Fibroblast of lung (primary cell): ENCODE measurements at regions not wholly inside any gene's neighbourhood (a gene's known extent, or its start where the extent isn't known, plus 50 kb on each side); places are given as distances from the start of the nearest gene placed in this dataset.

Experiments
- DNase-seq, 2 donors: peaks; one replicate each; pipeline versions ENCODE4 v3.0.0 to v3.0.0-alpha.2; 2010; ENCODE audit warnings: low read depth in 2 of 2
- H2AFZ ChIP-seq: 2 replicates; pipeline ENCODE4 v1.5.1; 2012; ENCODE audit warnings: low read length, control low read depth, inconsistent platforms
- H3K27ac ChIP-seq: 2 replicates; pipeline ENCODE4 v1.5.1; 2011; ENCODE audit warnings: low read length, control low read depth; ENCODE audit not compliant: insufficient read depth
- H3K27me3 ChIP-seq: 2 replicates; pipeline ENCODE4 v1.5.1; 2011; ENCODE audit warnings: mild to moderate bottlenecking, low read length; ENCODE audit not compliant: control insufficient read depth, insufficient read depth
- H3K36me3 ChIP-seq: 2 replicates; pipeline ENCODE4 v1.5.1; 2011; ENCODE audit warnings: low read length; ENCODE audit not compliant: control insufficient read depth, insufficient read depth
- H3K4me1 ChIP-seq: 2 replicates; pipeline ENCODE4 v1.5.1; 2011; ENCODE audit warnings: low read length; ENCODE audit not compliant: control insufficient read depth, insufficient read depth; ENCODE audit errors: extremely low read depth
- H3K4me2 ChIP-seq: 2 replicates; pipeline ENCODE4 v1.5.1; 2011; ENCODE audit warnings: low read length, control low read depth; ENCODE audit not compliant: insufficient read depth; ENCODE audit errors: extremely low read depth
- H3K4me3 ChIP-seq, 4 experiments: fragments of 200-600 bp in 1 of 4; sonication (generic) in 1 of 4; replicated peaks in 1 of 4; 2 replicates each; pipeline ENCODE4 v1.5.1; 2011 to 2016; ENCODE audit warnings: low read length in 4 of 4, low read depth in 3 of 4, mild to moderate bottlenecking in 3 of 4, control low read depth in 2 of 4, inconsistent platforms in 1 of 4, mixed read lengths in 1 of 4; ENCODE audit not compliant: insufficient read depth in 1 of 4; ENCODE audit errors: control extremely low read depth in 1 of 4
- H3K79me2 ChIP-seq: 2 replicates; pipeline ENCODE4 v1.5.1; 2012; ENCODE audit warnings: mild to moderate bottlenecking, low read length, inconsistent platforms; ENCODE audit not compliant: control insufficient read depth, insufficient read depth
- H3K9ac ChIP-seq: 2 replicates; pipeline ENCODE4 v1.5.1; 2011; ENCODE audit warnings: mild to moderate bottlenecking, low read length, control low read depth; ENCODE audit not compliant: insufficient read depth
- H3K9me3 ChIP-seq: 2 replicates; pipeline ENCODE4 v1.5.1; 2012; ENCODE audit warnings: low read depth, low read length; ENCODE audit not compliant: control insufficient read depth, insufficient read depth
- H4K20me1 ChIP-seq: 2 replicates; pipeline ENCODE4 v1.5.1; 2011; ENCODE audit warnings: low read length; ENCODE audit not compliant: control insufficient read depth, insufficient read depth; ENCODE audit errors: extremely low read depth
- CTCF ChIP-seq, 2 donors: IDR thresholded peaks in 1 of 2; conservative IDR thresholded peaks in 1 of 2; 1 replicate in 1 of 2; 2 replicates in 1 of 2; pipeline ENCODE4 v1.5.1; 2011 to 2012; ENCODE audit warnings: low read length in 2 of 2, control low read depth in 1 of 2, inconsistent platforms in 1 of 2, low read depth in 1 of 2, mild to moderate bottlenecking in 1 of 2
- EZH2 ChIP-seq: IDR thresholded peaks from 2 replicates; pipeline ENCODE4 v1.5.1; 2012; ENCODE audit warnings: low read length, control low read depth, mild to moderate bottlenecking; ENCODE audit errors: missing control alignments

GRCh38 chr4:71945791-71946190 is 86.0 kb upstream of the NPFFR2 start:
- no peak for TF ChIP-seq CTCF (conservative IDR thresholded peaks at IDR 0.05 in 1 of 2, IDR thresholded peaks at IDR 0.05 in 1 of 2; ENCODE audit: low read depth in 1 of 2, low read length in 2 of 2)
- H3K36me3 ChIP-seq, result no peaks in the 10 kb centered on the region
- no peak overlapping the region for H2AFZ ChIP-seq
- H3K4me3 ChIP-seq, result no peak overlapping the region
- no peaks in the 10 kb centered on the region for H3K4me1 ChIP-seq
- no peaks in the 10 kb centered on the region for H3K27me3 ChIP-seq
- H3K27ac ChIP-seq, result no peak overlapping the region
- H3K9ac ChIP-seq, result no peak overlapping the region
- no peaks in the 10 kb centered on the region for H3K9me3 ChIP-seq
- H4K20me1 ChIP-seq, result no peaks in the 10 kb centered on the region
- H3K79me2 ChIP-seq, result no peaks in the 10 kb centered on the region
- no peak overlapping the region for H3K4me2 ChIP-seq
- no peak for DNase-seq

- no peaks in the 10 kb centered on the region for H3K4me1 ChIP-seq
- TF ChIP-seq EZH2 (no peak), CTCF (conservative IDR thresholded peaks at IDR 0.05 in 1 of 2, IDR thresholded peaks at IDR 0.05 in 1 of 2; ENCODE audit: low read depth in 1 of 2, low read length in 2 of 2) (no peak)
- H3K27me3 ChIP-seq, result no peaks in the 10 kb centered on the region
- H2AFZ ChIP-seq, result no peak overlapping the region
- no peak overlapping the region for H3K27ac ChIP-seq
- no peaks in the 10 kb centered on the region for H4K20me1 ChIP-seq
- no peaks in the 10 kb centered on the region for H3K9me3 ChIP-seq
- H3K9ac ChIP-seq, result no peak overlapping the region
- DNase-seq, result no peak
- H3K4me2 ChIP-seq, result no peak overlapping the region
- no peak overlapping the region for H3K4me3 ChIP-seq
- no peaks in the 10 kb centered on the region for H3K79me2 ChIP-seq
- H3K36me3 ChIP-seq, result no peaks in the 10 kb centered on the region
Observed at GRCh38 chr4:71958978-71959377, 72.8 kb upstream of the NPFFR2 start.

GRCh38 chr4:71962622-71963264 is 69.1 kb upstream of the NPFFR2 start:
- Histone ChIP-seq H3K9me3 (no peaks in the 10 kb centered on the region), H3K4me2 (no peak overlapping the region), H3K9ac (no peak overlapping the region), H3K27me3 (no peaks in the 10 kb centered on the region), H3K79me2 (no peaks in the 10 kb centered on the region), H4K20me1 (no peaks in the 10 kb centered on the region), H2AFZ (no peak overlapping the region), H3K36me3 (no peaks in the 10 kb centered on the region), H3K27ac (no peak overlapping the region), H3K4me3 (no peak overlapping the region), H3K4me1 (no peaks in the 10 kb centered on the region)
- TF ChIP-seq CTCF (conservative IDR thresholded peaks at IDR 0.05 in 1 of 2, IDR thresholded peaks at IDR 0.05 in 1 of 2; ENCODE audit: low read depth in 1 of 2, low read length in 2 of 2) (no peak), EZH2 (no peak)
- DNase-seq, result no peak
